ENCODE measurements at regions not wholly inside any gene's neighbourhood (a gene's known extent, or its start where the extent isn't known, plus 50 kb on each side); places are given as distances from the start of the nearest gene placed in this dataset.
"Not testable (repeated sequence)": the region's sequence is repeated elsewhere in the genome, so short reads cannot be mapped to it uniquely, and the experiment has no call there.

- not testable (repeated sequence) for TF ChIP-seq CTCF (IDR thresholded peaks at IDR 0.05; ENCODE audit: poor library complexity); EZH2 (IDR thresholded peaks at IDR 0.05; ENCODE audit: borderline replicate concordance)
These were observed 143.8 kb downstream of the NUFIP1 start for GRCh38 chr13:44845281-44846058.
